Stimulated activated CD8-positive, alpha-beta memory T cell treated with anti-CD3 and anti-CD28 coated beads, Interleukin-7, amount 100 ng/mL, for 24 hours (primary cell): ENCODE measurements at regions not wholly inside any gene's neighbourhood (a gene's known extent, or its start where the extent isn't known, plus 50 kb on each side); places are given as distances from the start of the nearest gene placed in this dataset.
"Not testable (repeated sequence)": the region's sequence is repeated elsewhere in the genome, so short reads cannot be mapped to it uniquely, and the experiment has no call there.

Experiments
- DNase-seq: peaks from one replicate; pipeline ENCODE4 v3.0.0-alpha.2; 2020; ENCODE audit warnings: low read depth

GRCh38 chr5:42894057-42894456 is 82.4 kb upstream of the SELENOP start:
- no peak for DNase-seq

- DNase-seq, result no peak
Measured at GRCh38 chr5:42889311-42889933, 77.7 kb upstream of the SELENOP start.

- no peak for DNase-seq
Measured at GRCh38 chr5:42888771-42889170, 77.1 kb upstream of the SELENOP start.

- no peak for DNase-seq
Measured at GRCh38 chr5:42887575-42887974, 75.9 kb upstream of the SELENOP start.

GRCh38 chr5:42887097-42887496 is 75.4 kb upstream of the SELENOP start:
- DNase-seq, result no peak

- DNase-seq, result no peak
Measured at GRCh38 chr5:42886635-42887034, 74.9 kb upstream of the SELENOP start.

- DNase-seq, result no peak
Measured at GRCh38 chr5:42884326-42884725, 72.6 kb upstream of the SELENOP start.

GRCh38 chr5:42881416-42882117 is 69.9 kb upstream of the SELENOP start:
- no peak for DNase-seq

- DNase-seq, result no peak
Measured at GRCh38 chr5:42880496-42881150, 68.9 kb upstream of the SELENOP start.

- DNase-seq, result no peak
Measured at GRCh38 chr5:42879291-42879690, 67.6 kb upstream of the SELENOP start.

- no peak for DNase-seq
Measured at GRCh38 chr5:42878550-42878949, 66.9 kb upstream of the SELENOP start.

GRCh38 chr5:42878041-42878440 is 66.3 kb upstream of the SELENOP start:
- no peak for DNase-seq

- DNase-seq, result no peak
Measured at GRCh38 chr5:42877431-42877830, 65.7 kb upstream of the SELENOP start.

GRCh38 chr5:42876375-42876844 is 64.7 kb upstream of the SELENOP start:
- DNase-seq, result no peak

- DNase-seq, result no peak
Measured at GRCh38 chr5:42875785-42876374, 64.2 kb upstream of the SELENOP start.

GRCh38 chr5:42875211-42875610 is 63.5 kb upstream of the SELENOP start:
- DNase-seq, result no peak

- DNase-seq, result no peak
Measured at GRCh38 chr5:42874621-42875198, 63.0 kb upstream of the SELENOP start.

GRCh38 chr5:42872865-42873264 is 61.2 kb upstream of the SELENOP start:
- no peak for DNase-seq

GRCh38 chr5:42870882-42871418 is 59.3 kb upstream of the SELENOP start:
- no peak for DNase-seq

GRCh38 chr5:42868417-42868816 is 56.7 kb upstream of the SELENOP start:
- not testable (repeated sequence) for DNase-seq

- not testable (repeated sequence) for DNase-seq
Measured at GRCh38 chr5:42864749-42865148, 53.1 kb upstream of the SELENOP start.
